ENCODE measurements at regions not wholly inside any gene's neighbourhood (a gene's known extent, or its start where the extent isn't known, plus 50 kb on each side); places are given as distances from the start of the nearest gene placed in this dataset.

DNA sequence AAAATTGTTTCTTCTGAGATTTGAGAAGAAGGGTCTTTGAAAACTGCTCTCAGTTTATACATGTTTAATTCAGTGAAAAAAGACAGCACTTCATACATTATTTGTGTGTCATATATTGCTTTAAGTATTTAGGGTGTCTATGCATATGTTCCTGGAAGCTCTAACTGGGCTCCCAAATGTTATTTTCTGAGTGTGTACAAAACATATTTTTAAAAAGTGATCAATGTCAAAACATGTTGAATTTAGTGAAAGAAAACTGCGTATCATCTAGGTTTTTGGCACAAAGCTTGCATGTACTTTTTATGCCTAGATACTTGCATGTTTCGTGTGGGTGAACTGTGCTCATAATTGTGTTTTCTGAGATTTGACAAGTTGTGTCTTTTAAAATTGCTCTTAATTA is 81.6 kb downstream of the ASCL4 start:
- no peak for TF ChIP-seq CTCF (IDR thresholded peaks at IDR 0.05; ENCODE audit: low read depth, low read length, poor library complexity, severe bottlenecking)
- no peak for TF ChIP-seq EZH2phosphoT487 (IDR thresholded peaks at IDR 0.05; ENCODE audit: borderline replicate concordance, low read length)

All from DOHH2 (cell line).